NCI-H187 treated with DMSO at 0.1 percent for 48 hours (cell line): ENCODE measurements at regions not wholly inside any gene's neighbourhood (a gene's known extent, or its start where the extent isn't known, plus 50 kb on each side); places are given as distances from the start of the nearest gene placed in this dataset.

Experiments used
- DNase-seq: peaks from one replicate; lab custom pipeline; 2025; lab: John Stamatoyannopoulos, UW

GRCh38 chr19:28430214-28430613 is 782.7 kb downstream of the UQCRFS1 start:
- DNase-seq, result no peak

GRCh38 chr19:28429356-28429755 is 783.6 kb downstream of the UQCRFS1 start:
- DNase-seq, result no peak

- DNase-seq, result no peak
Observed at GRCh38 chr19:28428663-28429348, 784.1 kb downstream of the UQCRFS1 start.

- no peak for DNase-seq
Observed at GRCh38 chr19:28427376-28428083, 785.4 kb downstream of the UQCRFS1 start.

- DNase-seq, result no peak
Observed at GRCh38 chr19:28426730-28427225, 786.2 kb downstream of the UQCRFS1 start.

- no peak for DNase-seq
Observed at GRCh38 chr19:28426110-28426729, 786.7 kb downstream of the UQCRFS1 start.

- DNase-seq, result no peak
Observed at GRCh38 chr19:28425046-28425931, 787.7 kb downstream of the UQCRFS1 start.

- no peak for DNase-seq
Observed at GRCh38 chr19:28424662-28425045, 788.3 kb downstream of the UQCRFS1 start.

- DNase-seq, result no peak
Observed at GRCh38 chr19:28424077-28424476, 788.9 kb downstream of the UQCRFS1 start.

- DNase-seq, result no peak
Observed at GRCh38 chr19:28422791-28423650, 789.9 kb downstream of the UQCRFS1 start.

GRCh38 chr19:28422046-28422445 is 790.9 kb downstream of the UQCRFS1 start:
- DNase-seq, result no peak

- no peak for DNase-seq
Observed at GRCh38 chr19:28420811-28421550, 792.0 kb downstream of the UQCRFS1 start.

GRCh38 chr19:28419312-28419711 is 793.6 kb downstream of the UQCRFS1 start:
- no peak for DNase-seq

- no peak for DNase-seq
Observed at GRCh38 chr19:28417361-28417760, 795.6 kb downstream of the UQCRFS1 start.

- DNase-seq, result no peak
Observed at GRCh38 chr19:28416245-28416644, 796.7 kb downstream of the UQCRFS1 start.

- DNase-seq, result no peak
Observed at GRCh38 chr19:28414748-28415147, 798.2 kb downstream of the UQCRFS1 start.

GRCh38 chr19:28409859-28410258 is 803.1 kb downstream of the UQCRFS1 start:
- no peak for DNase-seq

- DNase-seq, result no peak
Observed at GRCh38 chr19:28406966-28407365, 806.0 kb downstream of the UQCRFS1 start.

- DNase-seq, result no peak
Observed at GRCh38 chr19:28405346-28405742, 807.6 kb downstream of the UQCRFS1 start.

GRCh38 chr19:28404472-28404871 is 808.5 kb downstream of the UQCRFS1 start:
- no peak for DNase-seq
